Keratinocyte (primary cell): ENCODE measurements at regions not wholly inside any gene's neighbourhood (a gene's known extent, or its start where the extent isn't known, plus 50 kb on each side); places are given as distances from the start of the nearest gene placed in this dataset.

ENCODE experiments used
- DNase-seq: peaks from one replicate; pipeline ENCODE4 v3.0.0-alpha.2; 2011; ENCODE audit warnings: low read depth, missing footprints, low spot score
- FAIRE-seq: peaks from 2 replicates; lab custom pipeline; 2011; peaks lifted over from hg19 to GRCh38; lab: Jason Lieb, UNC
- H2AFZ ChIP-seq: 2 replicates; pipeline ENCODE4 v1.6.0; 2012; ENCODE audit warnings: low read length, control low read depth, inconsistent platforms; ENCODE audit not compliant: control insufficient read depth
- H3K27ac ChIP-seq: 2 replicates; pipeline ENCODE4 v1.5.1; 2011; ENCODE audit warnings: low read length; ENCODE audit not compliant: control insufficient read depth, insufficient read depth
- H3K27me3 ChIP-seq: 3 replicates; pipeline ENCODE4 v1.6.0; 2011; ENCODE audit warnings: low read length; ENCODE audit not compliant: control insufficient read depth, insufficient read depth; ENCODE audit errors: extremely low read depth
- H3K36me3 ChIP-seq, 2 experiments: 2 replicates in 1 of 2; 3 replicates in 1 of 2; pipeline ENCODE4 v1.5.1; 2011; ENCODE audit warnings: low read length in 2 of 2, mild to moderate bottlenecking in 1 of 2; ENCODE audit not compliant: control insufficient read depth in 2 of 2, insufficient read depth in 2 of 2; ENCODE audit errors: extremely low read depth in 1 of 2
- H3K4me1 ChIP-seq: 3 replicates; pipeline ENCODE4 v1.5.1; 2011; ENCODE audit warnings: low read length; ENCODE audit not compliant: control insufficient read depth, insufficient read depth; ENCODE audit errors: extremely low read depth
- H3K4me2 ChIP-seq: 3 replicates; pipeline ENCODE4 v1.6.0; 2011; ENCODE audit warnings: low read depth, low read length; ENCODE audit not compliant: control insufficient read depth, insufficient read depth; ENCODE audit errors: extremely low read depth
- H3K4me3 ChIP-seq, 3 experiments: fragments of 200-600 bp in 1 of 3; sonication (generic) in 1 of 3; 2 replicates in 2 of 3; 3 replicates in 1 of 3; pipeline ENCODE4 v1.5.1; 2011 to 2016; ENCODE audit warnings: low read length in 3 of 3, mild to moderate bottlenecking in 3 of 3, control low read depth in 2 of 3, inconsistent platforms in 1 of 3, low read depth in 1 of 3, mixed read lengths in 1 of 3, mixed run types in 1 of 3, moderate library complexity in 1 of 3; ENCODE audit not compliant: control insufficient read depth in 2 of 3, insufficient read depth in 2 of 3; ENCODE audit errors: extremely low read depth in 1 of 3
- H3K79me2 ChIP-seq: 2 replicates; pipeline ENCODE4 v1.6.0; 2012; ENCODE audit warnings: low read length; ENCODE audit not compliant: control insufficient read depth, insufficient read depth
- H3K9ac ChIP-seq: 3 replicates; pipeline ENCODE4 v1.6.0; 2011; ENCODE audit warnings: low read length; ENCODE audit not compliant: control insufficient read depth, insufficient read depth; ENCODE audit errors: extremely low read depth
- H3K9me1 ChIP-seq: 3 replicates; pipeline ENCODE4 v1.6.0; 2011; ENCODE audit warnings: low read length; ENCODE audit not compliant: control insufficient read depth, insufficient read depth; ENCODE audit errors: extremely low read depth
- H3K9me3 ChIP-seq: 2 replicates; pipeline ENCODE4 v1.5.1; 2012; ENCODE audit warnings: low read depth, low read length; ENCODE audit not compliant: control insufficient read depth
- H4K20me1 ChIP-seq: 3 replicates; pipeline ENCODE4 v1.6.0; 2011; ENCODE audit warnings: low read length; ENCODE audit not compliant: control insufficient read depth, insufficient read depth; ENCODE audit errors: extremely low read depth
- EZH2 ChIP-seq: IDR thresholded peaks from one replicate; pipeline ENCODE4 v1.6.1; 2012; ENCODE audit warnings: inconsistent platforms, mild to moderate bottlenecking, low read length, moderate library complexity
- dilution Hi-C: fragments of 300-500 bp; cut with MboI; formaldehyde crosslinking; loops from one replicate; pipeline ENCODE4 v1.7.0; 2020; ENCODE audit warnings: low sequenced_read_pairs; ENCODE audit not compliant: extremely low pct_ligation_motif_present
- TF ChIP-seq, protein P1 (sequence below), 3 experiments: IDR thresholded peaks in 1 of 3; conservative IDR thresholded peaks in 1 of 3; optimal IDR thresholded peaks in 1 of 3; 2 replicates in 2 of 3; 3 replicates in 1 of 3; pipeline versions ENCODE3 to v1.5.1; 2011; ENCODE audit warnings: low read length in 3 of 3, mild to moderate bottlenecking in 3 of 3, moderate library complexity in 2 of 3, control low read depth in 1 of 3, inconsistent platforms in 1 of 3; ENCODE audit not compliant: insufficient read depth in 2 of 3; ENCODE audit errors: extremely low read depth in 1 of 3

DNA sequence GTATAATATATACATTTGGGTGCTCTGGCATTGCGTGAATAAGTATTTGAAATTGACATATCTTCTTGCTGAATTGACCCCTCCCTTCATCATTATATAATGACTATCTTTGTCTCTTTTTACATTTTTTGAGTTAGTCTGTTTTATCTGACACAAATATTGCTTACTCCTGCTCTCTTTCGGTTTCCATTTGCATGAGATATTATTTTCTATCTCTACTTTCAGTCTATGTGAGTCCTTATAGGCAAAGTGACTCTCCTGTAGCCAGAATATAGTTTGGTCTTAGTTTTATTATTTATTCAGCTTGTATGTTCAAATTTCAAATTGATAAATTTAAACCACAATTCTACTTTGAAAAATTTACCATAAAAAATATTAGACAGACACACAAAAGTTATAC, 491.0 kb downstream of the NAV3 start:
- Histone ChIP-seq H4K20me1 (no peaks in the 10 kb centered on the region), H3K9me1 (no peaks in the 10 kb centered on the region), H3K27ac (no peak overlapping the region), H3K9ac (no peak overlapping the region), H2AFZ (no peak overlapping the region), H3K4me1 (no peaks in the 10 kb centered on the region), H3K36me3 (no peaks in the 10 kb centered on the region), H3K27me3 (no peaks in the 10 kb centered on the region), H3K4me3 (no peak overlapping the region), H3K79me2 (no peaks in the 10 kb centered on the region), H3K4me2 (no peak overlapping the region), H3K9me3 (no peaks in the 10 kb centered on the region)
- TF ChIP-seq EZH2 = no peak
- TF ChIP-seq, protein P1, sequence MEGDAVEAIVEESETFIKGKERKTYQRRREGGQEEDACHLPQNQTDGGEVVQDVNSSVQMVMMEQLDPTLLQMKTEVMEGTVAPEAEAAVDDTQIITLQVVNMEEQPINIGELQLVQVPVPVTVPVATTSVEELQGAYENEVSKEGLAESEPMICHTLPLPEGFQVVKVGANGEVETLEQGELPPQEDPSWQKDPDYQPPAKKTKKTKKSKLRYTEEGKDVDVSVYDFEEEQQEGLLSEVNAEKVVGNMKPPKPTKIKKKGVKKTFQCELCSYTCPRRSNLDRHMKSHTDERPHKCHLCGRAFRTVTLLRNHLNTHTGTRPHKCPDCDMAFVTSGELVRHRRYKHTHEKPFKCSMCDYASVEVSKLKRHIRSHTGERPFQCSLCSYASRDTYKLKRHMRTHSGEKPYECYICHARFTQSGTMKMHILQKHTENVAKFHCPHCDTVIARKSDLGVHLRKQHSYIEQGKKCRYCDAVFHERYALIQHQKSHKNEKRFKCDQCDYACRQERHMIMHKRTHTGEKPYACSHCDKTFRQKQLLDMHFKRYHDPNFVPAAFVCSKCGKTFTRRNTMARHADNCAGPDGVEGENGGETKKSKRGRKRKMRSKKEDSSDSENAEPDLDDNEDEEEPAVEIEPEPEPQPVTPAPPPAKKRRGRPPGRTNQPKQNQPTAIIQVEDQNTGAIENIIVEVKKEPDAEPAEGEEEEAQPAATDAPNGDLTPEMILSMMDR (optimal IDR thresholded peaks at IDR 0.05 in 1 of 3, IDR thresholded peaks at IDR 0.05 in 1 of 3, conservative IDR thresholded peaks at IDR 0.05 in 1 of 3; ENCODE audit: extremely low read depth in 1 of 3, insufficient read depth in 2 of 3, low read length in 3 of 3) = no peak
- no peak for DNase-seq
- no peak for FAIRE-seq
- dilution Hi-C loops = no loop called here

DNA sequence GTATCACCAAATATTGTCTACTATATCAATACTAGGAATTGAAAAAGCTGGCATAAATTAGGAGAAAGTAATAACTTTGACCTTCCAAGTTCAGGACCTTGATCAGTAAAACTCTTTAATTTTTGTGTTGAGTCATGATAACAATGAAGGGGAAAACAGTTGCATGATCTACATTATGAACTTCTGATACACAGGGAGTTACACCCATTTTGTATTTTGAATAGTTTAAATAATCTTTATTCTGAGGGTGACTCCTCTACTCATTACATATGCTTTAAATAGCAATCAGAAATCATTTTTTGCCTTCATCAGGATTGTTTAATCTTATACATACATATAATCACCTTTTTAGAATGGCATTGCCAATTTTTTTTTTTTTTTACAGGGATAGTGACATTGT, 492.5 kb downstream of the NAV3 start:
- Histone ChIP-seq H3K9me1 (no peaks in the 10 kb centered on the region), H3K4me2 (no peak overlapping the region), H2AFZ (no peak overlapping the region), H3K79me2 (no peaks in the 10 kb centered on the region), H3K27me3 (no peaks in the 10 kb centered on the region), H4K20me1 (no peaks in the 10 kb centered on the region), H3K27ac (no peak overlapping the region), H3K9ac (no peak overlapping the region), H3K4me3 (no peak overlapping the region), H3K36me3 (no peaks in the 10 kb centered on the region), H3K9me3 (no peaks in the 10 kb centered on the region), H3K4me1 (no peaks in the 10 kb centered on the region)
- dilution Hi-C loops = no loop called here
- DNase-seq (no peak), FAIRE-seq (no peak)
- TF ChIP-seq, protein P1 (optimal IDR thresholded peaks at IDR 0.05 in 1 of 3, IDR thresholded peaks at IDR 0.05 in 1 of 3, conservative IDR thresholded peaks at IDR 0.05 in 1 of 3; ENCODE audit: extremely low read depth in 1 of 3, insufficient read depth in 2 of 3, low read length in 3 of 3) = no peak
- no peak for TF ChIP-seq EZH2
